ENCODE measurements at regions not wholly inside any gene's neighbourhood (a gene's known extent, or its start where the extent isn't known, plus 50 kb on each side); places are given as distances from the start of the nearest gene placed in this dataset.

DNA sequence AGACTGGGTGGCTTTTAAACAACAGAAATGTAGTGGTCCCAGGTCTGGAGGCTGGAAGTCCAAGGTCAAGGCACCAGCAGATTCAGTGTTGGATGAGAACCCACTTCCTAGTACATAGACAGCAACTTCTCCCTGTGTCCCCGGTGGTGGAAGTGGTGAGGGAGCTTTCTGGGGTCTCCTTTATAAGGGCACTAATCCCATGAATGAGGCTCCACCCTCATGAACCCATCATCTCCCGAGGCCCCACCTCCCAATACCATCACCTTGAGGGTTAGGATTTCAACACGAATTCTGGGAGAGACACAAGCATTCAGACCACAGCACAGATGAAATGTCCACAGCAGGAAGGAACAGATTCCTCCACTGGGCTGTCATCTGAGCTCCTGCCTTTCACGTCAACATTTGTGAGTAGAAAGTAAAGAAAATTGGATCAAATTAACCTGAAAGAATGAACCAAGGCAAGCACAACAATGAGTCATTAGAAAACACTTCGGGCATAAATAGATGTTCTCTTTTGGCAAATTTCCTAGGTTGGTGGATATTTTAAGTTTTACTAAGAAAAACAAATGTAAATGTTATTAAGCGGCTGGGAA lies 130.7 kb downstream of the RNASET2 start:
- ChIA-PET POLR2A (no interaction called here), CTCF (ENCODE audit: low intra/inter-chr PET ratio, low total read pairs) (no interaction called here)
- DNase-seq (ENCODE audit: low spot score) (no peak), FAIRE-seq (no peak), ATAC-seq (no peak)
- Histone ChIP-seq H3K36me3 (replicated peaks in 1 of 2; ENCODE audit: control insufficient read depth in 1 of 2, insufficient read depth in 2 of 2, low read length in 2 of 2) (no peaks in the 10 kb centered on the region), H3K4me1 (ENCODE audit: insufficient read depth, low read length) (no peaks in the 10 kb centered on the region), H3K9ac (ENCODE audit: insufficient read depth, low read depth, low read length) (no peak overlapping the region), H3K79me2 (ENCODE audit: insufficient read depth, low read length) (no peaks in the 10 kb centered on the region), H3K4me2 (ENCODE audit: low read depth, low read length) (no peak overlapping the region), H4K20me1 (ENCODE audit: insufficient read depth, low read length) (no peaks in the 10 kb centered on the region), H3K9me3 (ENCODE audit: low read length) (no peaks in the 10 kb centered on the region), H3K27me3 (ENCODE audit: control insufficient read depth in 1 of 2, insufficient read depth in 2 of 2, low read length in 2 of 2) (no peaks in the 10 kb centered on the region; a peak in 1 of 5 replicates), H2AFZ (ENCODE audit: low read length) (no peak overlapping the region), H3K4me3 (replicated peaks in 1 of 3; ENCODE audit: insufficient read depth in 1 of 3, low read depth in 2 of 3, low read length in 3 of 3) (no peak overlapping the region), H3K27ac (ENCODE audit: extremely low read length, insufficient read depth, low read length) (no peak overlapping the region)
- WGBS (ENCODE audit: low lambda C conversion rate): 36% methylated on average over 6 of the region's 6 CpGs
- in situ Hi-C loops (cut with HindIII; ENCODE audit: extremely low pct_ligation_motif_present, low pct_unique_long_range_greater_than_20kb) (no loop called here), intact Hi-C loops (cut with micrococcal nuclease; ENCODE audit: unreplicated experiment) (no loop called here)
- no TSS peak for BruUV-seq (replicated peaks)
- TF ChIP-seq KLF6 (CRISPR knock-in tag; IDR thresholded peaks at IDR 0.05) (no peak), ZFP41 (CRISPR knock-in tag; IDR thresholded peaks at IDR 0.05; ENCODE audit: borderline replicate concordance) (no peak), KMT2A (CRISPR knock-in tag; IDR thresholded peaks at IDR 0.05) (no peak), ZNF343 (CRISPR knock-in tag; IDR thresholded peaks at IDR 0.05) (no peak), AGO1 (IDR thresholded peaks at IDR 0.05; ENCODE audit: low read depth, low read length, poor library complexity, severe bottlenecking) (no peak), MXI1 (IDR thresholded peaks at IDR 0.05; ENCODE audit: borderline replicate concordance, low read depth, low read length) (no peak), ZNF629 (CRISPR knock-in tag; conservative IDR thresholded peaks at IDR 0.05) (no peak), PLRG1 (conservative IDR thresholded peaks at IDR 0.05) (no peak), ZNF33B (CRISPR knock-in tag; IDR thresholded peaks at IDR 0.05) (no peak), ZNF781 (CRISPR knock-in tag; IDR thresholded peaks at IDR 0.05; ENCODE audit: borderline replicate concordance, not compliant biosample characterization) (no peak), TCF12 (IDR thresholded peaks at IDR 0.05) (no peak), TCF12 (CRISPR knock-in tag; IDR thresholded peaks at IDR 0.05) (no peak)
- TF ChIP-seq, protein P1, sequence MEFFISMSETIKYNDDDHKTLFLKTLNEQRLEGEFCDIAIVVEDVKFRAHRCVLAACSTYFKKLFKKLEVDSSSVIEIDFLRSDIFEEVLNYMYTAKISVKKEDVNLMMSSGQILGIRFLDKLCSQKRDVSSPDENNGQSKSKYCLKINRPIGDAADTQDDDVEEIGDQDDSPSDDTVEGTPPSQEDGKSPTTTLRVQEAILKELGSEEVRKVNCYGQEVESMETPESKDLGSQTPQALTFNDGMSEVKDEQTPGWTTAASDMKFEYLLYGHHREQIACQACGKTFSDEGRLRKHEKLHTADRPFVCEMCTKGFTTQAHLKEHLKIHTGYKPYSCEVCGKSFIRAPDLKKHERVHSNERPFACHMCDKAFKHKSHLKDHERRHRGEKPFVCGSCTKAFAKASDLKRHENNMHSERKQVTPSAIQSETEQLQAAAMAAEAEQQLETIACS (CRISPR knock-in tag; IDR thresholded peaks at IDR 0.05): no peak
- TF ChIP-seq, protein P2, sequence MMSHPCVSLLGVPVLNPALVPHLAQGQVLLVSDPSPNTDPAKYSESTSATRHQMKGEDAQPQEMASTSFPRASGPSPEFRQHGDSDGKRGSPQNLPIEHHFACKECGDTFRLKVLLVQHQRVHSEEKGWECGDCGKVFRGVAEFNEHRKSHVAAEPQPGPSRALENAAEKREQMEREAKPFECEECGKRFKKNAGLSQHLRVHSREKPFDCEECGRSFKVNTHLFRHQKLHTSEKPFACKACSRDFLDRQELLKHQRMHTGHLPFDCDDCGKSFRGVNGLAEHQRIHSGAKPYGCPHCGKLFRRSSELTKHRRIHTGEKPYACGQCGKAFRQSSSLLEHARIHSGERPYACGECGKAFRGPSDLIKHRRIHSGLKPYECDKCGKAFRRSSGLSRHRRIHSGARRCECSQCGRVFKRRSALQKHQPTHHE (CRISPR knock-in tag; IDR thresholded peaks at IDR 0.05; ENCODE audit: borderline replicate concordance): no peak
- TF ChIP-seq, protein P3, sequence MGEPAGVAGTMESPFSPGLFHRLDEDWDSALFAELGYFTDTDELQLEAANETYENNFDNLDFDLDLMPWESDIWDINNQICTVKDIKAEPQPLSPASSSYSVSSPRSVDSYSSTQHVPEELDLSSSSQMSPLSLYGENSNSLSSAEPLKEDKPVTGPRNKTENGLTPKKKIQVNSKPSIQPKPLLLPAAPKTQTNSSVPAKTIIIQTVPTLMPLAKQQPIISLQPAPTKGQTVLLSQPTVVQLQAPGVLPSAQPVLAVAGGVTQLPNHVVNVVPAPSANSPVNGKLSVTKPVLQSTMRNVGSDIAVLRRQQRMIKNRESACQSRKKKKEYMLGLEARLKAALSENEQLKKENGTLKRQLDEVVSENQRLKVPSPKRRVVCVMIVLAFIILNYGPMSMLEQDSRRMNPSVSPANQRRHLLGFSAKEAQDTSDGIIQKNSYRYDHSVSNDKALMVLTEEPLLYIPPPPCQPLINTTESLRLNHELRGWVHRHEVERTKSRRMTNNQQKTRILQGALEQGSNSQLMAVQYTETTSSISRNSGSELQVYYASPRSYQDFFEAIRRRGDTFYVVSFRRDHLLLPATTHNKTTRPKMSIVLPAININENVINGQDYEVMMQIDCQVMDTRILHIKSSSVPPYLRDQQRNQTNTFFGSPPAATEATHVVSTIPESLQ (CRISPR knock-in tag; conservative IDR thresholded peaks at IDR 0.05): no peak

Data from HepG2 (cell line).